H1 (cell line): ENCODE measurements at regions not wholly inside any gene's neighbourhood (a gene's known extent, or its start where the extent isn't known, plus 50 kb on each side); places are given as distances from the start of the nearest gene placed in this dataset.

ENCODE experiments used
- CHD1 ChIP-seq: IDR thresholded peaks from 2 replicates; pipeline ENCODE4 v1.6.1; 2012; ENCODE audit warnings: low read depth, low read length, improper control_type of control experiment
- EGR1 ChIP-seq: IDR thresholded peaks from 2 replicates; pipeline ENCODE4 v1.6.1; 2011; ENCODE audit warnings: low read depth, low read length, borderline replicate concordance
- KDM4A ChIP-seq: IDR thresholded peaks from one replicate; pipeline ENCODE4 v1.7.1; 2012; ENCODE audit warnings: low read depth, mild to moderate bottlenecking, moderate library complexity, low read length, inconsistent platforms; ENCODE audit not compliant: severe bottlenecking
- KDM5A ChIP-seq: fragments of 200-600 bp; IDR thresholded peaks from 2 replicates; pipeline ENCODE4 v1.7.1; 2012; ENCODE audit warnings: mild to moderate bottlenecking, low read length, inconsistent platforms, mixed read lengths
- POLR2A ChIP-seq, 2 experiments: IDR thresholded peaks; 1 replicate in 1 of 2; 2 replicates in 1 of 2; pipeline ENCODE4 v1.6.1; 2011; ENCODE audit warnings: low read depth in 2 of 2, low read length in 2 of 2, mild to moderate bottlenecking in 2 of 2; ENCODE audit errors: control extremely low read depth in 1 of 2
- POLR2AphosphoS5 ChIP-seq: IDR thresholded peaks from 2 replicates; pipeline ENCODE4 v1.6.1; 2011; ENCODE audit warnings: low read depth, low read length
- RAD21 ChIP-seq, 2 experiments: IDR thresholded peaks in 1 of 2; conservative IDR thresholded peaks in 1 of 2; 2 replicates each; pipeline ENCODE4 v1.6.1; 2011; ENCODE audit warnings: low read depth in 2 of 2, low read length in 2 of 2, improper control_type of control experiment in 1 of 2, inconsistent platforms in 1 of 2, mild to moderate bottlenecking in 1 of 2, moderate library complexity in 1 of 2
- RBBP5 ChIP-seq: IDR thresholded peaks from 2 replicates; pipeline ENCODE4 v1.7.1; 2012; ENCODE audit warnings: low read depth, mild to moderate bottlenecking, inconsistent platforms, low read length, moderate library complexity, borderline replicate concordance
- SIN3A ChIP-seq, 2 experiments: IDR thresholded peaks in 1 of 2; conservative IDR thresholded peaks in 1 of 2; 2 replicates each; pipeline ENCODE4 v1.6.1; 2011 to 2012; ENCODE audit warnings: low read length in 2 of 2, improper control_type of control experiment in 1 of 2, low read depth in 1 of 2, mild to moderate bottlenecking in 1 of 2
- YY1 ChIP-seq: IDR thresholded peaks from 2 replicates; pipeline ENCODE4 v1.6.1; 2011; ENCODE audit warnings: low read depth, mild to moderate bottlenecking, low read length
- TF ChIP-seq, protein P1 (sequence below), 3 experiments: IDR thresholded peaks; 1 replicate in 2 of 3; 2 replicates in 1 of 3; pipeline versions ENCODE4 v1.5.1 to v1.6.1; 2011; ENCODE audit warnings: low read length in 3 of 3, mild to moderate bottlenecking in 3 of 3, inconsistent platforms in 2 of 3, low read depth in 1 of 3, moderate library complexity in 1 of 3; ENCODE audit not compliant: insufficient read depth in 1 of 3; ENCODE audit errors: control extremely low read depth in 1 of 3
- TF ChIP-seq, protein P2 (sequence below): IDR thresholded peaks from 2 replicates; pipeline ENCODE4 v1.6.1; 2012; ENCODE audit warnings: inconsistent platforms

DNA sequence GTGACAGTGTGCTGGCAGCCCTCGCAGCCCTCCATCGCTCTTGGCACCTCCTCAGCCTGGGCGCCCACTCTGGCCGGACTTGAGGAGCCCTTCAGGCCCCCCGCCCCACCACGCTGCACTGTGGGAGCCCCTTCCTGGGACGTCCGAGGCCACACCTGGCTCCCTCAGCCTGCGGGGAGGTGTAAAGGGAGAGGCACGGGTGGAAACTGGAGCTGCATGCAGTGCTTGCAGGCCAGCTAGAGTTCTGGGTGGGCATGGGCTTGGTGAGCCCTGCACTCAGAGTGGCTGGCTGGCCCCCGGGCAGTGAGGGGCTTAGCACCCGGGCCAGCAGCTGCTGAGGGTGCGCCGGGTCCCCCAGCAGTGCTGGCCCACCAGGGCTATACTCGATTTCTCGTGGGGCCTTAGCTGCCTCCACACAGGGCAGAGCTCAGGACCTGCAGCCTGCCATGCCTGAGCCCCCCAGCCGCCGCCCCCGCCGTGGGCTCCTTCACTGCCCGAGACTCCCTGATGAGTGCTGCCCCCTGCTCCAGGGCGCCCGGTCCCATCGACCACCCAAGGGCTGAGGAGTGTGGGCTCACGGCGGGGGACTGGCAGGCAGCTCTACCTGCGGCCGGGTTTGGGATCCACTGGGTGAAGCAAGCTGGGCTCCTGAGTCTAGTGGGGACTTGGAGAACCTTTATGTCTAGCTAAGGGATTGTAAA is 1672.7 kb upstream of the PCDH7 start:
- no peak for TF ChIP-seq KDM4A
- TF ChIP-seq, protein P1, sequence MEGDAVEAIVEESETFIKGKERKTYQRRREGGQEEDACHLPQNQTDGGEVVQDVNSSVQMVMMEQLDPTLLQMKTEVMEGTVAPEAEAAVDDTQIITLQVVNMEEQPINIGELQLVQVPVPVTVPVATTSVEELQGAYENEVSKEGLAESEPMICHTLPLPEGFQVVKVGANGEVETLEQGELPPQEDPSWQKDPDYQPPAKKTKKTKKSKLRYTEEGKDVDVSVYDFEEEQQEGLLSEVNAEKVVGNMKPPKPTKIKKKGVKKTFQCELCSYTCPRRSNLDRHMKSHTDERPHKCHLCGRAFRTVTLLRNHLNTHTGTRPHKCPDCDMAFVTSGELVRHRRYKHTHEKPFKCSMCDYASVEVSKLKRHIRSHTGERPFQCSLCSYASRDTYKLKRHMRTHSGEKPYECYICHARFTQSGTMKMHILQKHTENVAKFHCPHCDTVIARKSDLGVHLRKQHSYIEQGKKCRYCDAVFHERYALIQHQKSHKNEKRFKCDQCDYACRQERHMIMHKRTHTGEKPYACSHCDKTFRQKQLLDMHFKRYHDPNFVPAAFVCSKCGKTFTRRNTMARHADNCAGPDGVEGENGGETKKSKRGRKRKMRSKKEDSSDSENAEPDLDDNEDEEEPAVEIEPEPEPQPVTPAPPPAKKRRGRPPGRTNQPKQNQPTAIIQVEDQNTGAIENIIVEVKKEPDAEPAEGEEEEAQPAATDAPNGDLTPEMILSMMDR (IDR thresholded peaks at IDR 0.05; ENCODE audit: control extremely low read depth in 1 of 3, insufficient read depth in 1 of 3, low read depth in 1 of 3, low read length in 3 of 3): no peak
- no peak for TF ChIP-seq POLR2AphosphoS5
- no peak for TF ChIP-seq CHD1
- no peak for TF ChIP-seq RBBP5
- TF ChIP-seq, protein P2, sequence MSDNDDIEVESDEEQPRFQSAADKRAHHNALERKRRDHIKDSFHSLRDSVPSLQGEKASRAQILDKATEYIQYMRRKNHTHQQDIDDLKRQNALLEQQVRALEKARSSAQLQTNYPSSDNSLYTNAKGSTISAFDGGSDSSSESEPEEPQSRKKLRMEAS: no peak
- TF ChIP-seq POLR2A (IDR thresholded peaks at IDR 0.05; ENCODE audit: control extremely low read depth in 1 of 2, low read depth in 2 of 2, low read length in 2 of 2): no peak
- no peak for TF ChIP-seq KDM5A
- no peak for TF ChIP-seq RAD21 (IDR thresholded peaks at IDR 0.05 in 1 of 2, conservative IDR thresholded peaks at IDR 0.05 in 1 of 2; ENCODE audit: low read depth in 2 of 2, low read length in 2 of 2)
- no peak for TF ChIP-seq YY1
- no peak for TF ChIP-seq EGR1
- no peak for TF ChIP-seq SIN3A (conservative IDR thresholded peaks at IDR 0.05 in 1 of 2, IDR thresholded peaks at IDR 0.05 in 1 of 2; ENCODE audit: low read depth in 1 of 2, low read length in 2 of 2)
